NCI-H748 (cell line): ENCODE measurements at regions not wholly inside any gene's neighbourhood (a gene's known extent, or its start where the extent isn't known, plus 50 kb on each side); places are given as distances from the start of the nearest gene placed in this dataset.

Source experiments
- DNase-seq: peaks from one replicate; lab custom pipeline; 2025; ENCODE audit not compliant: unreplicated experiment; lab: John Stamatoyannopoulos, UW

DNA sequence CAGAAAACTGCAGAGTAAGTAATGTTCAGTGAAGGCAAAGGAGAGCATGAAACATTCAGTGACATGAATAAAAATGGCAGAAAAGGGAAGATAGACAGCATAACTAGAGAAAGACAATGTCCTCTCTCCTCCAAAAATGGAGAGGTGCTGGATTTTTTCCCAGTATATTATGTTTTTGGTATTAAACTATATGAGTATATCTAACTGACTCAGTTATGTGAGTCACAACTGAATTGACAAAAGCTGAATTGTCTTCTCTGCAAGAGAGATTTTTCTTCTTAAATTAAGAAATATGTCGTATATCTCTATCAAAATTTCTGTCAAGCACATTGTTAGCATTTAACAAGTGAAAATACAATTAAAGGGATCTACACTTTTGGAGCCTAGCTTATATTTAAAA lies 375.1 kb downstream of the CHSY3 start:
- DNase-seq, result no peak

DNA sequence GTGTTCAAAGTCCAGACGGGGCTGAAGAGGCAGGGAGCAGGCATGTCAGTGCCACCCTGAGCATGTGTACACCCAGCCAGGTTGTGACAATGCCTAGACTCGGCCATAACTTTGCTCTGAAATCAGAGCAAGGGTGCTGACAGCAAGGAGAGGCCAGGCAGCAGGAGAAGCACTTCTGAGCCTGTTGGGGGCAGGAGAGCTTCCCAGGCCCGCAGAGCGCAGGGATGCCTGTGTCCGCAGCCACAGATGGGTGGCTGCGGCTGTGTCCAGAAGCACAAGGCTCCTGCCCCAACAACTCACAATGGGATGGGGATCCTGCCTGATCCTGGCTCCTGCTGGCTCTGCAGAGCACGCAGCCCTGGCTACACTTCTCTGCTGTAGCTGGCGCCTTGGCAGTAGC lies 373.9 kb downstream of the CHSY3 start:
- no peak for DNase-seq

DNA sequence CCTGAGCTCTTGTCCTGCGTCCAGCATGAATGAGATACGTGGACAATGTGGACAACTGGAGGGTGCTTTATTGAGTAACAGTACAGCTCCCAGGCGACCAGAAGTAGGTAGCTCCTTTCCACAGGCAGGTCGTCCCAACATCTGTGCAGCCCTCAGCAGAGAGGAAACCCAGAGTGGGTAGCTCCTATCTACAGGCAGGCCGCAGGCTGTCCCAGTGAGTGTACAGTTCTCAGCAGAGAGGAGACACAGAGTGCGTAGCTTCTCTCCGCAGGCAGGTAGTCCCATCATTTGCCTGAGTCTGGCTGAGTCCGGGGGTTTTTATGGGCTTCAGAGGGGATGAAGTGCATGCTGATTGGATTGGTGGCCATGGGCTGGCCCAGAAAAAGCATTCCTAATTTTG lies 373.3 kb downstream of the CHSY3 start:
- no peak for DNase-seq

DNA sequence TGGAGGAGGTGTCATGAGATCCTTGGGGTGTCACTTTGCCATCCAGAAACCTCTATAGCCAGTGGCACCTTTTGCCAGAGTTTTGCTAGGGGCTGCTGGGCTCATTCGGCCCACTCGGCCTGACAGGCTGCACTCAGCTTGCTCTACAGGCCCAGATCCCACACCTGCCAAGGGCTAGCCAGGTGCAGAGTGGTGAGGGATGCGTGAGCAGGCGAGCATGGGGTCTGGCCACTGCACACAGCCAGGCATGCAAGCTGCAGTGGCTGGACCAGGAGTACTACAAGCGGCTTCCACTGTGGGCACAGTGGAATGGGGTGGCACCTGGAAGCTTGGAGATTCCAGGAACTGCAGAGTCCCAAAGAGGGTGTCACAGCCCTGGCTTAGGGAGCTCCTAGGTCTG lies 372.7 kb downstream of the CHSY3 start:
- no peak for DNase-seq

DNA sequence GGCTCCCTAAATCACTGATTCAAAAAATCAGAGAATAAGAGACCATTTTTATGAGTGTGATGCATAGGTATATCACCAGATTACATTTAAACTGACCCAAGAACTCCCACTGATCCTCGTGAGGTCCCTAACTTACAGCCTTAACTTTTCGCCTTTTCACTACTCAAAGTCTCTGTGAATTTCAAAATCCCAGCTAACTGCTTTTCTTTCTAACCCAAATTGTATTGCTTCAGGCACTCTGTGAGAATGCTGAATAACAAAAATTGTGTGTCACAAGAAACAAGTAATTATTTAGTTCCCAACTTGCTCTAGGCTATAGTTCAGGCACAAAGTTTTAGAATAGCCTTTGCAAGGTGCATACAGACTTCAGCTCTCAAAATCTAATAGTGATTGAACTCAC lies 368.6 kb downstream of the CHSY3 start:
- no peak for DNase-seq

DNA sequence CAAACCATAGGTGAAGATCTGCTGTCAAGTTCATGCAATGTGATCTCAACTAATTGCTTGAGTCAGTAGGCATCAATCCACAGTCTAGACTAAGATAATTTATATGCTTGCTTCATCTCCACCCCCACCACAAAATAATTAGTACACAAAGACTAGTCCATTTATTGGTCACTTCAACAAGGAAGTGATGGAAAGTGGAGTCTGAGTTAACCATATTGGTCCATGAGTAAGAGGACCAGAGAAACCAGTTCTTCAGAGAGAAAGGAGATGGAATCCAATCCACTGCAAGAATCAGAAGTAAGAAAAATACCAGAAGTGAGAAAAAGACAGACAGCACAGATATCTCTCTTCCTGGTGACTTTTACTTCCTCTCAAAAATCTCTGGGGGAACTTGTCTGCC lies 366.5 kb downstream of the CHSY3 start:
- DNase-seq, result peak; percentile 62

DNA sequence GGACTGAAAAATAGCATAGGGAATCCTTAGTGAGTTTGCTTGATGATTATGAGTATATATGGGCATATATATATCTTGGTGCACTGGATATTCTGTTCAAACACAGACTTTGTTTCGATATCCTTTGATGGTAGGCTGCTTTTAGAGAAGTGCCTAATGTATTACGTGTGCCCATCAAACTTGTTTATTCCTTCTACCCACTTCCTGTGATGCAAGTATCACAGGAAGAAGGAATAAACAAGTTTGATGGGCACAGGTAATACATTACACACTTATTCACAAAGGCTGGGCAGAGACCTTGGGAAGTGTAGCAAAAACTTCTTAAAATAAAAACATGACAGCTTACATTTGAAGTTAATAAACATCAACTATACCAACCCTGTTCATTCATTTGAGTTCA lies 364.2 kb downstream of the CHSY3 start:
- no peak for DNase-seq

DNA sequence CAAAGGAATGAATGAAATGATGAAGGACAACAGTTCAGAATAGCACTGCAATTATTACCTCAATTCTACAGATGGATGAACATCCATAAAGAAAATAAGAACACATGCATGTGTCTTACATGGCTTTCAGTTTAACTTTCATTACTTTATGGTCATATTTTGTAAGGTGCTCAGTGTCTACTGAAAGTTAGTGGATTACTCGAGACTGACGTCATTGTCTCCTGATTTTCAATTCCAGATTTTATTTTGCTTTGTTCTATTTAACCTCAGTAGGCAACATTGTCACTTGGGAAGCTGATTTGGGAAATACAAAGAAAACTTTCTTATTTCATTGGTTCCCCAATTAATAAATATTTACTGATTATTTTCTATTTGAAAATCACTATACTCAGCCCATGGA lies 363.7 kb downstream of the CHSY3 start:
- no peak for DNase-seq

DNA sequence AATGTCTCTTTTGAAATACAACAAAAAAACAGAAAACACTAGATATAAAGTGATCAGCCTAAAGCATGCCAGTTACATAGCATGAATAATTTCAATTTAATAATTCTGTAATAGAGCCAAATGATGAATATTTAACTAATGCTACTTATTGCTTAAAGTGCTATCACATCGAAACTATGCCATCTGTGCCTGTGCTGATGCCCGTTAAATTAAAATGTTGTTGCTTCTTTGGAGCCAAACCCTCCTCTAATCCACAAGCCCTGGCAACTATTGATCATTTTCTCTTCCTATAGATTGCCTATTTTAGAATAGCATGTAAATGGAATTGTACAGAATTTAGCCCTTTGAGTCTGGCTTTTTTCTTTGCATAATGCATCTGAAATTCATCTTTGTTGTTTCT lies 356.2 kb downstream of the CHSY3 start:
- no peak for DNase-seq

DNA sequence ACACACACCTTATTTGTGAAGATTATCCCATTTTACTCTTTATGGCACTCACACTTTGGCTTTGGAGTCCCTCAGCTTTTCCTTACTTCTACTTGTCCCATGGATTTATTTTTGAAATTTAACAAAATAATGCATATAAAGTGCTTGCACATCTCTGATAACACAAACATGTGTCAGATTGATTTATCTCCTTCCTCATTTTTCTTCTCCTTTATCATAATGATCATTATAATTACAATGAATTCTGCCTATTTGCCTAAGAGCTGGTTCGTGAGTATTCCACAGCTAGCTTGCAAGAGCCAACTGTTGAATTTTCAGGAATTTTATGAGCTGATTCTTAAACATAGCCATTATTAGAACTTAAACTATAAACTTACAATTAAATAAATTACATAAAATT lies 347.7 kb downstream of the CHSY3 start:
- DNase-seq, result no peak

DNA sequence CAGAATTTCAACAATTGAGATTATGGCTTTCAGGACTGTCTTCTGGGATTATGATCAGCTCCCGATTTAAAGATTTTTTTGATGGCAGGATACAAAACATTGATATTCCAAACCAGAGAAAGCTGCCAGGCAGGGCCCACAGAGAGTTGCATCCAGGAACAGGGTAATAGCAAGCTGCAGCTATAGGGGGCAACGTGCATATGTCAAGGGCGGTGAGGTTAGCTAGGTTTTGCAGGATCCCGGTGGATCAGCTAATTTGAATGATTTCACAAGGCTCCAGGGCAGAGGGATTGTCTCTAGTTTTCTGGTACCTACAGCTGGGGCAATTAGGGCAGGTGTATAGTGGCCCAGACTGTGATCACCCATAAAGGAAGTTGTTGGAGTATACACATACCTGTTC lies 339.4 kb downstream of the CHSY3 start:
- DNase-seq, result peak; percentile 31

DNA sequence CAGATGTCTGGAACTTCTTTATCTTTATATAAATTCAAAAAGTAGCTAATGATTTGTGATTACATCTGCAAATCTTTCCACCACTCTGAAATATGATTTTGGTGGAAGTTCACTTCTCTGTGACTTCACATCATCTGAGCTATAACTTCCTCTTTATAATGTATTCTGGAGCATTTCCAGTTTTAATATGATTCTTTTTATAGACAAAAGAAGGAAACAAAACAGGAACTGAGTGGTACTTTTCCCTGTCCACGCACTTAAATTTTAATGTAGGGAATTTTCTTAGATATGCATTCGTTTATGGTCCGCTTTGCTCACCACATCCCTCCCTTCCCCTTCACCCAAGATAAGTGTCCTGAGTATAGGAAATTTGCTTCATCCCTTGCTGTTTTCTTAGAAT lies 333.5 kb downstream of the CHSY3 start:
- DNase-seq, result no peak
